A549 (cell line): ENCODE measurements at regions not wholly inside any gene's neighbourhood (a gene's known extent, or its start where the extent isn't known, plus 50 kb on each side); places are given as distances from the start of the nearest gene placed in this dataset.

Source experiments
- ATAC-seq, 2 experiments: fragments of 200-7000 bp in 1 of 2; fragments of >200 bp in 1 of 2; cut with Nextera tagmentation in 1 of 2; cut with Tn5 transposase in 1 of 2; 3 replicates each; pipeline versions ENCODE4 v1.8.0 to v1.9.1; 2018 to 2020; ENCODE audit warnings: mild to moderate bottlenecking in 1 of 2, moderate library complexity in 1 of 2
- CTCF ChIA-PET: fragments of 300-600 bp; sonication (Branson Sonifier 250); formaldehyde crosslinking; extraction: SDS; loops from one replicate; lab custom pipeline; 2021; ENCODE audit warnings: antibody characterized with exemption, inconsistent platforms; lab: Yijun Ruan, JAX
- POLR2A ChIA-PET: fragments of 350-600 bp; formaldehyde crosslinking; extraction: SDS; loops from one replicate; lab custom pipeline; 2021; ENCODE audit warnings: antibody characterized with exemption, inconsistent platforms; lab: Yijun Ruan, JAX
- DNase-seq, 2 experiments: peaks; one replicate each; pipeline versions ENCODE4 v3.0.0 to v3.0.0-alpha.2; 2011 to 2016; ENCODE audit warnings: low read depth in 1 of 2, low spot score in 1 of 2
- FAIRE-seq: peaks from 2 replicates; lab custom pipeline; 2011; peaks lifted over from hg19 to GRCh38; lab: Jason Lieb, UNC
- H3K27ac ChIP-seq, 2 experiments: fragments of >200 bp; sonication (Bioruptor Twin); formaldehyde crosslinking; 3 replicates each; pipeline ENCODE4 v1.5.1; 2016 to 2017
- H3K4me1 ChIP-seq: fragments of >200 bp; sonication (Bioruptor Twin); formaldehyde crosslinking; 3 replicates; pipeline ENCODE4 v1.6.1; 2016
- H3K4me2 ChIP-seq: fragments of >200 bp; sonication (Bioruptor Twin); formaldehyde crosslinking; 3 replicates; pipeline ENCODE4 v1.6.1; 2016
- H3K4me3 ChIP-seq: fragments of >200 bp; sonication (Bioruptor Twin); formaldehyde crosslinking; 3 replicates; pipeline ENCODE4 v1.5.1; 2016
- H3K9me3 ChIP-seq: fragments of >200 bp; sonication (Bioruptor Twin); formaldehyde crosslinking; 3 replicates; pipeline ENCODE4 v1.6.1; 2016
- BCL3 ChIP-seq: fragments of >200 bp; sonication (Bioruptor Twin); formaldehyde crosslinking; IDR thresholded peaks from 3 replicates; pipeline ENCODE4 v1.6.1; 2016
- BHLHE40 ChIP-seq: IDR thresholded peaks from 2 replicates; pipeline ENCODE4 v1.6.1; 2012; ENCODE audit warnings: low read depth, low read length, inconsistent platforms
- CBX8 ChIP-seq: fragments of 200-600 bp; sonication (generic); IDR thresholded peaks from 2 replicates; pipeline ENCODE4 v1.6.1; 2016
- CHD2 ChIP-seq: fragments of 150-350 bp; IDR thresholded peaks from 2 replicates; pipeline ENCODE4 v1.6.1; 2014; ENCODE audit warnings: low read length; ENCODE audit not compliant: partially characterized antibody
- CHD4 ChIP-seq: fragments of 200-600 bp; sonication (generic); IDR thresholded peaks from 2 replicates; pipeline ENCODE4 v1.6.1; 2016; ENCODE audit warnings: antibody characterized with exemption, mild to moderate bottlenecking, borderline replicate concordance
- CTCF ChIP-seq: fragments of >200 bp; sonication (Bioruptor Twin); formaldehyde crosslinking; IDR thresholded peaks from 3 replicates; pipeline ENCODE4 v1.5.1; 2016
- EHF ChIP-seq: fragments of 250-450 bp; sonication (Bioruptor Pico); IDR thresholded peaks from 2 replicates; pipeline ENCODE4 v1.5.0; 2020; ENCODE audit warnings: mild to moderate bottlenecking
- EP300 ChIP-seq, 2 experiments: fragments of >200 bp; sonication (Bioruptor Twin); formaldehyde crosslinking; IDR thresholded peaks; 2 replicates in 1 of 2; 3 replicates in 1 of 2; pipeline ENCODE4 v1.6.1; 2016 to 2017
- FOSL2 ChIP-seq, 2 experiments: fragments of 450-650 bp in 1 of 2; fragments of >200 bp in 1 of 2; sonication (Bioruptor Twin) in 1 of 2; formaldehyde crosslinking; IDR thresholded peaks; 2 replicates each; pipeline versions ENCODE4 v1.5.0 to v1.6.1; 2016 to 2020; ENCODE audit warnings: mild to moderate bottlenecking in 1 of 2, moderate library complexity in 1 of 2
- FOXS1 ChIP-seq: fragments of 250-450 bp; sonication (Bioruptor Pico); IDR thresholded peaks from 2 replicates; pipeline ENCODE4 v1.5.0; 2020; ENCODE audit warnings: mild to moderate bottlenecking, moderate library complexity
- HES2 ChIP-seq: fragments of >200 bp; sonication (Bioruptor Twin); formaldehyde crosslinking; IDR thresholded peaks from 2 replicates; pipeline ENCODE4 v1.6.1; 2016
- HOXB13 ChIP-seq: fragments of 250-450 bp; sonication (Bioruptor Pico); IDR thresholded peaks from 2 replicates; pipeline ENCODE4 v1.5.0; 2020; ENCODE audit warnings: low read depth, mild to moderate bottlenecking, moderate library complexity
- JUNB ChIP-seq: fragments of >200 bp; sonication (Bioruptor Twin); formaldehyde crosslinking; IDR thresholded peaks from 2 replicates; pipeline ENCODE4 v1.6.1; 2016
- MAFK ChIP-seq: fragments of 450-650 bp; IDR thresholded peaks from 2 replicates; pipeline ENCODE4 v1.6.1; 2014; ENCODE audit not compliant: partially characterized antibody
- MAX ChIP-seq: IDR thresholded peaks from 2 replicates; pipeline ENCODE4 v1.6.1; 2012
- MAZ ChIP-seq: fragments of 150-350 bp; IDR thresholded peaks from 2 replicates; pipeline ENCODE4 v1.6.1; 2014; ENCODE audit warnings: antibody characterized with exemption, low read depth, low read length, borderline replicate concordance
- NFE2L2 ChIP-seq: fragments of 150-350 bp; conservative IDR thresholded peaks from 2 replicates; pipeline ENCODE4 v1.6.1; 2014; ENCODE audit warnings: low read length
- PHF8 ChIP-seq: fragments of 200-600 bp; sonication (generic); IDR thresholded peaks from 2 replicates; pipeline ENCODE4 v1.6.1; 2016; ENCODE audit warnings: low read depth, mild to moderate bottlenecking, antibody characterized with exemption, moderate library complexity, borderline replicate concordance
- RCOR1 ChIP-seq: fragments of 150-350 bp; IDR thresholded peaks from 2 replicates; pipeline ENCODE4 v1.6.1; 2014; ENCODE audit warnings: antibody characterized with exemption, low read length, low read depth
- RFX5 ChIP-seq: fragments of 450-650 bp; IDR thresholded peaks from 2 replicates; pipeline ENCODE4 v1.7.1; 2014; ENCODE audit warnings: antibody characterized with exemption, mild to moderate bottlenecking, moderate library complexity
- TFCP2L1 ChIP-seq: fragments of 250-450 bp; sonication (Bioruptor Pico); IDR thresholded peaks from 2 replicates; pipeline ENCODE4 v1.5.0; 2021; ENCODE audit warnings: mild to moderate bottlenecking
- TP53 ChIP-seq: fragments of 250-450 bp; sonication (Bioruptor Pico); IDR thresholded peaks from 2 replicates; pipeline ENCODE4 v1.5.0; 2021; ENCODE audit warnings: mild to moderate bottlenecking, moderate library complexity
- ZC3H11A ChIP-seq: fragments of 450-650 bp; IDR thresholded peaks from 2 replicates; pipeline ENCODE4 v1.6.1; 2014; ENCODE audit warnings: antibody characterized with exemption, mild to moderate bottlenecking
- ZSCAN20 ChIP-seq: fragments of 250-450 bp; sonication (Bioruptor Pico); IDR thresholded peaks from 2 replicates; pipeline ENCODE4 v1.8.0; 2022; ENCODE audit warnings: mild to moderate bottlenecking, moderate library complexity
- WGBS: methylation state at CpG from one replicate; pipeline ENCODE4 v1.1.6; 2017; ENCODE audit errors: missing lambda C conversion rate; 5-methylcytosine and 5-hydroxymethylcytosine counted together
- TF ChIP-seq, protein P1 (sequence below): fragments of 150-350 bp; IDR thresholded peaks from 2 replicates; pipeline ENCODE4 v1.6.1; 2014; ENCODE audit warnings: low read depth, mild to moderate bottlenecking, low read length
- TF ChIP-seq, protein P2 (sequence below): fragments of 250-450 bp; sonication (Bioruptor Pico); IDR thresholded peaks from 2 replicates; pipeline ENCODE4 v1.5.0; 2020; ENCODE audit warnings: low read depth, mild to moderate bottlenecking, moderate library complexity
- TF ChIP-seq, protein P3 (sequence below): fragments of 450-650 bp; IDR thresholded peaks from 2 replicates; pipeline ENCODE4 v1.6.1; 2014; ENCODE audit warnings: antibody characterized with exemption

DNA sequence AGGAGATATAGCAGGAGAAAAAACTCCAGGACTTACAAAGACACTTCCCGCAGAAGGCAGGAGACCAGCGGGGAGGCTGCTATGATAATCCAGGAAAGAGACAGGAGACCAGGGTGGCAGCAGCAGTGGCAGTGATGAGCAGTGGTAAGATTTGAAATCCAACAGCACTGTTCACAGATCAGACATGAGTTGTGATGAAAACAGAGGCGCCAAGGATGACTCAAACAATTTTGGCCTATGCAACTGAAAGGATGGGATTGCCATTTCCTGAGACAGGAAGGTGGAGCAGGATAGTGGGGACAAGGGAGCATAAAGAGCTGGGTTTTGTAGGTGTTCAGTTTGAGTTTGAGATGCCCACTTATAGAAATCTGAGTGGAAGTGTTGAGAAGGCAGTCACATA is 108.6 kb upstream of the DYRK2 start:
- Histone ChIP-seq H3K9me3 (no peaks in the 10 kb centered on the region), H3K27ac (no peak overlapping the region), H3K4me3 (no peak overlapping the region), H3K4me1 (peaks cover 5% of the 10 kb centered on the region), H3K4me2 (no peak overlapping the region)
- CTCF ChIA-PET: no interaction called here
- peak in 1 of 2 experiments; percentile 29; a peak in 1 of 6 replicates for ATAC-seq
- POLR2A ChIA-PET: no interaction called here
- FAIRE-seq: no peak
- 64% methylated on average over 3 of the region's 3 CpGs for WGBS
- DNase-seq: no peak
- no peak for TF ChIP-seq HOXB13
- no peak for TF ChIP-seq EHF
- TF ChIP-seq RCOR1: no peak
- TF ChIP-seq MAZ: no peak
- no peak for TF ChIP-seq RFX5
- no peak for TF ChIP-seq MAX
- TF ChIP-seq BCL3: no peak
- TF ChIP-seq MAFK: no peak
- TF ChIP-seq, protein P1, sequence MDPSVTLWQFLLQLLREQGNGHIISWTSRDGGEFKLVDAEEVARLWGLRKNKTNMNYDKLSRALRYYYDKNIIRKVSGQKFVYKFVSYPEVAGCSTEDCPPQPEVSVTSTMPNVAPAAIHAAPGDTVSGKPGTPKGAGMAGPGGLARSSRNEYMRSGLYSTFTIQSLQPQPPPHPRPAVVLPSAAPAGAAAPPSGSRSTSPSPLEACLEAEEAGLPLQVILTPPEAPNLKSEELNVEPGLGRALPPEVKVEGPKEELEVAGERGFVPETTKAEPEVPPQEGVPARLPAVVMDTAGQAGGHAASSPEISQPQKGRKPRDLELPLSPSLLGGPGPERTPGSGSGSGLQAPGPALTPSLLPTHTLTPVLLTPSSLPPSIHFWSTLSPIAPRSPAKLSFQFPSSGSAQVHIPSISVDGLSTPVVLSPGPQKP: no peak
- TF ChIP-seq JUNB: no peak
- TF ChIP-seq PHF8: no peak
- TF ChIP-seq BHLHE40: no peak
- TF ChIP-seq CHD4: no peak
- TF ChIP-seq, protein P2, sequence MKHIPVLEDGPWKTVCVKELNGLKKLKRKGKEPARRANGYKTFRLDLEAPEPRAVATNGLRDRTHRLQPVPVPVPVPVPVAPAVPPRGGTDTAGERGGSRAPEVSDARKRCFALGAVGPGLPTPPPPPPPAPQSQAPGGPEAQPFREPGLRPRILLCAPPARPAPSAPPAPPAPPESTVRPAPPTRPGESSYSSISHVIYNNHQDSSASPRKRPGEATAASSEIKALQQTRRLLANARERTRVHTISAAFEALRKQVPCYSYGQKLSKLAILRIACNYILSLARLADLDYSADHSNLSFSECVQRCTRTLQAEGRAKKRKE (CRISPR knock-in tag): no peak
- no peak for TF ChIP-seq ZC3H11A
- no peak for TF ChIP-seq CTCF
- no peak for TF ChIP-seq CHD2
- TF ChIP-seq EP300 (IDR thresholded peaks at IDR 0.05): no peak
- no peak for TF ChIP-seq NFE2L2
- TF ChIP-seq, protein P3, sequence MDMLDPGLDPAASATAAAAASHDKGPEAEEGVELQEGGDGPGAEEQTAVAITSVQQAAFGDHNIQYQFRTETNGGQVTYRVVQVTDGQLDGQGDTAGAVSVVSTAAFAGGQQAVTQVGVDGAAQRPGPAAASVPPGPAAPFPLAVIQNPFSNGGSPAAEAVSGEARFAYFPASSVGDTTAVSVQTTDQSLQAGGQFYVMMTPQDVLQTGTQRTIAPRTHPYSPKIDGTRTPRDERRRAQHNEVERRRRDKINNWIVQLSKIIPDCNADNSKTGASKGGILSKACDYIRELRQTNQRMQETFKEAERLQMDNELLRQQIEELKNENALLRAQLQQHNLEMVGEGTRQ: no peak
- TF ChIP-seq, all 56 proteins: peak for 0

DNA sequence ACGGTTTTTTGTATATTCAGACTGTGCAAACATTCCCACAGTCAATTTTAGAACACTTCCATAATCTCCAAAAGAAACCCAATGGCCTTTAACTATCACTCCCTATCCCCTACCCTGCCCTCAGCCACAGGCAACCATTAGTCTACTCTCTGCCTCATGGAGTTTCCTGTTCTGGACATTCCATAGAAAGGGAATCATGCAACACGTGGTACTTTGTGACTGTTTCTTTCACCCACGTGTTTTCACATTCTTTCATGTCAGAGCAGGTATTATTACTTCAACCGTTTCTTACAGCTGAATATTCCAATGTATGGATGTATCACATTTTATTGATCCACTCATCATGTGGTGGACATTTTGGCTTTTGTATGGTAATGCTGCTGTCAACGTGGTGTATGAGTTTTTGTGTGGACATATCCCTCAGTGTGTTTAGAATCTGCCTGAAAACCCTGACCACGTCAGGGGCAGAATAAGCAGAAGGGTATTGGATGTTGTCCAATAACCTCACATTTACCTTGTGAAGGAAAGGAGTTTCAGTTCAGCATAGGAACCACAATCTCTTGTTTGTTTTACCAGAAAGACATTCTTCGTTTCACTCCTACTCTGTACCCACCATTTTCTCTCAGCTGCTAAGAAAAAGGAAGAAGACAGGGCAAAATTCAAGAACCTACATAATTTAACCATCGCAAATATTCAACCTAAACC is 107.5 kb upstream of the DYRK2 start:
- WGBS: 28% methylated on average over 8 of the region's 8 CpGs
- no peak for FAIRE-seq
- H3K4me1 ChIP-seq: no peaks in the 10 kb centered on the region
- POLR2A ChIA-PET: no interaction called here
- TF ChIP-seq ZSCAN20 (CRISPR knock-in tag) (no peak), TFCP2L1 (CRISPR knock-in tag) (no peak), TP53 (CRISPR knock-in tag) (no peak), HES2 (no peak), CBX8 (no peak), FOXS1 (CRISPR knock-in tag) (no peak), FOSL2 (IDR thresholded peaks at IDR 0.05) (no peak), FOSL2 (CRISPR knock-in tag; IDR thresholded peaks at IDR 0.05) (no peak)
- TF ChIP-seq, protein P3: peak; percentile 55
- TF ChIP-seq, all 56 proteins: peak for 1
- Histone ChIP-seq H3K27ac (no peak overlapping the region), H3K4me2 (no peak overlapping the region), H3K9me3 (no peaks in the 10 kb centered on the region), H3K4me3 (no peak overlapping the region)
- no peak for ATAC-seq
- CTCF ChIA-PET: interaction anchor here (0.7 kb wide), 1 partner anchor 30 kb away, joined by 3 read pairs; no protein-coding TSS in a partner anchor
- DNase-seq: no peak
